Spleen (tissue), 11 donors: ENCODE measurements at regions not wholly inside any gene's neighbourhood (a gene's known extent, or its start where the extent isn't known, plus 50 kb on each side); places are given as distances from the start of the nearest gene placed in this dataset.
"Not testable (repeated sequence)": the region's sequence is repeated elsewhere in the genome, so short reads cannot be mapped to it uniquely, and the experiment has no call there.

Source experiments
- DNase-seq: peaks from one replicate; pipeline ENCODE4 v3.0.0-alpha.2; 2020
- H3K27ac ChIP-seq, 8 donors: fragments of 200-600 bp; sonication (generic) in 7 of 8; 1 replicate in 4 of 8; 2 replicates in 4 of 8; pipeline versions ENCODE4 v1.5.0 to v1.8.0; 2016 to 2021; ENCODE audit warnings: inconsistent platforms in 4 of 8, mild to moderate bottlenecking in 4 of 8, moderate library complexity in 1 of 8
- H3K27me3 ChIP-seq, 7 donors: fragments of 200-600 bp; sonication (generic) in 6 of 7; replicated peaks in 1 of 7; 1 replicate in 4 of 7; 2 replicates in 3 of 7; pipeline versions ENCODE4 v1.5.0 to v1.8.0; 2016 to 2021; ENCODE audit warnings: inconsistent platforms in 3 of 7, mild to moderate bottlenecking in 1 of 7
- H3K36me3 ChIP-seq, 6 donors: fragments of 200-600 bp; sonication (generic) in 5 of 6; 1 replicate in 4 of 6; 2 replicates in 2 of 6; pipeline versions ENCODE4 v1.5.0 to v1.8.0; 2016 to 2021; ENCODE audit warnings: inconsistent platforms in 2 of 6
- H3K4me1 ChIP-seq, 6 donors: fragments of 200-600 bp; sonication (generic) in 5 of 6; 1 replicate in 3 of 6; 2 replicates in 3 of 6; pipeline versions ENCODE4 v1.5.0 to v1.8.0; 2016 to 2021; ENCODE audit warnings: inconsistent platforms in 3 of 6
- H3K4me3 ChIP-seq, 8 donors: fragments of 200-600 bp; sonication (generic) in 7 of 8; 1 replicate in 4 of 8; 2 replicates in 4 of 8; pipeline versions ENCODE4 v1.5.0 to v1.8.0; 2016 to 2021; ENCODE audit warnings: inconsistent platforms in 4 of 8, mild to moderate bottlenecking in 4 of 8, moderate library complexity in 2 of 8
- H3K9me3 ChIP-seq, 8 donors: fragments of 200-600 bp; sonication (generic) in 7 of 8; 1 replicate in 4 of 8; 2 replicates in 4 of 8; pipeline versions ENCODE4 v1.5.0 to v1.8.0; 2016 to 2021; ENCODE audit warnings: inconsistent platforms in 4 of 8
- POLR2A ChIP-seq, 3 donors: fragments of 450-650 bp; IDR thresholded peaks; one replicate each; pipeline ENCODE4 v1.5.1; 2017; ENCODE audit warnings: antibody characterized with exemption in 3 of 3, mild to moderate bottlenecking in 1 of 3
- POLR2AphosphoS5 ChIP-seq, 3 donors: sonication (generic); formaldehyde crosslinking; IDR thresholded peaks; one replicate each; pipeline ENCODE4 v1.5.1; 2017; ENCODE audit warnings: antibody characterized with exemption in 3 of 3
- WGBS, 5 donors: extraction: QIAGEN DNeasy Blood & Tissue Kit in 3 of 5; methylation state at CpG; one replicate each; pipeline versions ENCODE4 v1.1.5 to v1.1.7; 2013 to 2018; 5-methylcytosine and 5-hydroxymethylcytosine counted together
- intact Hi-C: fragments of 100-400 bp; cut with DNase I; formaldehyde crosslinking; loops from one replicate; pipeline ENCODE4 v1.15.0; 2023; ENCODE audit warnings: low total_unique reads
- TF ChIP-seq, protein P1 (sequence below), 11 experiments: fragments of 200-600 bp in 7 of 11; fragments of 450-650 bp in 4 of 11; sonication (generic) in 4 of 11; IDR thresholded peaks in 8 of 11; conservative IDR thresholded peaks in 3 of 11; 1 replicate in 7 of 11; 2 replicates in 4 of 11; pipeline versions ENCODE4 v1.4.0 to v1.8.0; 2016 to 2021; ENCODE audit warnings: antibody characterized with exemption in 11 of 11, inconsistent platforms in 4 of 11, mild to moderate bottlenecking in 1 of 11
- donor health status: healthy with polysubstance abuse.
- donor health status: DM: no; HTN: no; CAD: no; lungs with moderate emphysema.
- donor health status: DM: no; HTN: no; CAD: no.
- donor health status: Bipolar disorder and iron deficiency.
- donor health status: healthy.
- donor health status: DM: no; HTN: no; CAD: no.
- donor health status: DM: yes; HTN: yes; CAD: no.

DNA sequence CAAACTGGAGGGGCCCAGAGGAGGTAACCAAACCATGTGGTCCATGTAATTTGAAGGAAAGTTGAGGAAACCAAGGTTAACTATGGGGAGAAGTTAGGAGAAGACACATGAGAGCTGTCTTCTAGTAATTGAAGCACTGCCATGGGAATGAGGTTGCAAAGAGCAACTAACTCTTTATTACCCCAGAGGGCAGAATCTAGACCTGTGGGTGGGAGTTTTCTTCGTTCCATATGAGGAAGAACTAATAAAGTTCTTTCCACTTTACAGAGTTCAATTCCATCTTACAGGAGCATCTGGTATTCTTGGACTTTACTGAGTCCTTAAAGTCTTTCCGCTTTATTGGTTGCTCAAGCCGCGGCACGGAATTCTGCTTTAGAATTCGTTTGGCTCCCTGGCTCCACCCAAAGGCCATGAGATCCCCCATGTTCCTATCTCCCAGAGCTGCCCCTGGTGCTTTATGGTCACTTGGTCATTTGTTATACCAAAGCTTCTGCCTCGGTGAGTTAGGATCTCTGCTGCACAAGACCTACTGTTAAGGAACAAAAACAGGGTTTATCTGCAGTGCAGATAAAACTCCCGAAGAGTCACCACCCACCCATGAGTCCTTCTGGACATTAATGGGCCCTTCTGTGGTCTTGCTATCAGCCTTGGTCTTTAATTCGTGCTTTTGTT, 89.5 kb upstream of the UMPS start:
- TF ChIP-seq, protein P1, sequence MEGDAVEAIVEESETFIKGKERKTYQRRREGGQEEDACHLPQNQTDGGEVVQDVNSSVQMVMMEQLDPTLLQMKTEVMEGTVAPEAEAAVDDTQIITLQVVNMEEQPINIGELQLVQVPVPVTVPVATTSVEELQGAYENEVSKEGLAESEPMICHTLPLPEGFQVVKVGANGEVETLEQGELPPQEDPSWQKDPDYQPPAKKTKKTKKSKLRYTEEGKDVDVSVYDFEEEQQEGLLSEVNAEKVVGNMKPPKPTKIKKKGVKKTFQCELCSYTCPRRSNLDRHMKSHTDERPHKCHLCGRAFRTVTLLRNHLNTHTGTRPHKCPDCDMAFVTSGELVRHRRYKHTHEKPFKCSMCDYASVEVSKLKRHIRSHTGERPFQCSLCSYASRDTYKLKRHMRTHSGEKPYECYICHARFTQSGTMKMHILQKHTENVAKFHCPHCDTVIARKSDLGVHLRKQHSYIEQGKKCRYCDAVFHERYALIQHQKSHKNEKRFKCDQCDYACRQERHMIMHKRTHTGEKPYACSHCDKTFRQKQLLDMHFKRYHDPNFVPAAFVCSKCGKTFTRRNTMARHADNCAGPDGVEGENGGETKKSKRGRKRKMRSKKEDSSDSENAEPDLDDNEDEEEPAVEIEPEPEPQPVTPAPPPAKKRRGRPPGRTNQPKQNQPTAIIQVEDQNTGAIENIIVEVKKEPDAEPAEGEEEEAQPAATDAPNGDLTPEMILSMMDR (IDR thresholded peaks at IDR 0.05 in 8 of 11, conservative IDR thresholded peaks at IDR 0.05 in 3 of 11): no peak
- no peak for TF ChIP-seq POLR2AphosphoS5 (IDR thresholded peaks at IDR 0.05)
- TF ChIP-seq POLR2A (IDR thresholded peaks at IDR 0.05): no peak
- H3K4me1 ChIP-seq: peaks cover 0 to 26% (median 8%) of the 10 kb centered on the region in 6 donors
- no peak overlapping the region for H3K27ac ChIP-seq
- 78 to 93% (median 87%) methylated on average over 9 of the region's 9 CpGs for WGBS, 5 donors
- no peak overlapping the region for H3K4me3 ChIP-seq
- intact Hi-C loops: no loop called here
- no peaks in the 10 kb centered on the region for H3K9me3 ChIP-seq
- H3K36me3 ChIP-seq: peaks cover 0 to 13% (median 0%) of the 10 kb centered on the region in 6 donors
- H3K27me3 ChIP-seq: no peaks in the 10 kb centered on the region
- DNase-seq: no peak

DNA sequence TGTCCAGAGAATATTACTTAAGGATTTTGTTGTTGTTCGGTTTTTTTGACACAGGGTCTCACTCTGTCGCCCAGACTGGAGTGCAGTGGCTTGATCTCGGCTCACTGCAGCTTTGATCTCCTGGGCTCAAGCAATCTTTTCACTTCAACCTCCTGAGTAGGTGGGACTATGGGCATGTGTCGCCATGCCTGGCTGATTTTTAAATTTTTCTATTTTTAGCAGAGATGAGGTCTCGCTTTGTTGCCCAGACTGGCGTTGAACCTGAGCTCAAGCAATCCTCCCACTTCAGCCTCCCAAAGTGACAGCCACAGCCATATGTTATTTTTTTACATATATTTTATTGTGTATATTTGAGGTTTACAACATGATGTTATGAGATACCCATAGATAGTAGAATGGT, 86.8 kb upstream of the UMPS start:
- H3K36me3 ChIP-seq: peaks cover 0 to 5% (median 0%) of the 10 kb centered on the region in 6 donors
- TF ChIP-seq POLR2A (IDR thresholded peaks at IDR 0.05) (no peak), POLR2AphosphoS5 (IDR thresholded peaks at IDR 0.05) (no peak)
- TF ChIP-seq, protein P1 (IDR thresholded peaks at IDR 0.05 in 8 of 11, conservative IDR thresholded peaks at IDR 0.05 in 3 of 11): no peak
- intact Hi-C loops: no loop called here
- H3K27ac ChIP-seq: no peak overlapping the region
- H3K27me3 ChIP-seq: no peaks in the 10 kb centered on the region
- no peaks in the 10 kb centered on the region for H3K9me3 ChIP-seq
- DNase-seq: no peak
- no peak overlapping the region for H3K4me3 ChIP-seq
- 65 to 82% (median 75%) methylated on average over 6 of the region's 6 CpGs for WGBS, 5 donors
- peaks cover 0 to 10% (median 2%) of the 10 kb centered on the region in 6 donors for H3K4me1 ChIP-seq

DNA sequence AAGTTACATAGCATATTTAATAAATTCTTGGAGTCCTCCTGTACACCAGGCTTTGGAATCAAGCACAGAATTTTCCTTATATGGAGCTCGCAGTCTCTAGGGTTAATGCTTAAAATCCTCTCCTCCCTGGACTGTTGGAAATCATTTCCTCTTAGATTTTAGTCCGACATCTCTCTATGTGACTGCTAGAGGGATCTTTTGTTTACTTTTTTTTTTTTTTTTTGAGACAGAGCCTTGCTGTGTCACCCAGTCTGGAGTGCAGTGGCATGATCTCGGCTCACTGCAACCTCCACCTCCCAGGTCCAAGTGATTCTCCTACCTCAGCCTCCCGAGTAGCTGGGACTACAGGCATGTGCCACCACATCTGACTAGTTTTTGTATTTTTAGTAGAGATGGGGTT, 84.1 kb upstream of the UMPS start:
- H3K27ac ChIP-seq, H3K4me3 ChIP-seq, H3K27me3 ChIP-seq, intact Hi-C loops, H3K9me3 ChIP-seq, DNase-seq: not testable (repeated sequence)
- H3K4me1 ChIP-seq: peaks cover 0 to 13% (median 9%) of the 10 kb centered on the region in 6 donors
- WGBS, 5 donors: 73 to 95% (median 88%) methylated on average over 4 of the region's 4 CpGs
- peaks cover 0 to 12% (median 0%) of the 10 kb centered on the region in 6 donors for H3K36me3 ChIP-seq

DNA sequence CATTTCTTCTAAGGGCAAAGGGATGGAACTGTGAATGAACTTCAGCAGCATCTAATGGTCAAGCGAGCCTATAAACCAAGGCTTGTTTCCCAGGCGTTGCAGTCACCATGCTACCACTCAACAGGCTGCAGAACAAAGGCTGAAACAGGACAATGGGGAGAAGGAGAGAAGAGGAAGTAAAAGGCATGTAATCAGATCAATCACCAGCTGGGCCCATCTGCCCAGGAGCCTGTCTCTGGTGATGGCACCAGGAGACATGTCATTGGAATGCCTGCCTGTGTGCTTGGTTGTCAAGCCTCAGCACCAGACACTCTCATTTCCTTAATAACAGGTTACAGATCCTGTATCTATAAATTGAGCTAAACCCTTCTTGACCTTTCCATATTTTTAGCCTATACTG, 81.7 kb upstream of the UMPS start:
- TF ChIP-seq POLR2A (IDR thresholded peaks at IDR 0.05): no peak
- no peak for TF ChIP-seq POLR2AphosphoS5 (IDR thresholded peaks at IDR 0.05)
- TF ChIP-seq, protein P1 (IDR thresholded peaks at IDR 0.05 in 8 of 11, conservative IDR thresholded peaks at IDR 0.05 in 3 of 11): no peak
- Histone ChIP-seq H3K4me3 (no peak overlapping the region), H3K36me3 (peaks cover 0 to 32% (median 0%) of the 10 kb centered on the region in 6 donors), H3K4me1 (peaks cover 0 to 22% (median 12%) of the 10 kb centered on the region in 6 donors), H3K9me3 (no peaks in the 10 kb centered on the region), H3K27me3 (no peaks in the 10 kb centered on the region), H3K27ac (no peak overlapping the region)
- 92 to 97% (median 94%) methylated on average over 2 of the region's 2 CpGs for WGBS, 5 donors
- no peak for DNase-seq
- intact Hi-C loops: no loop called here
